SJCRH30 (cell line): ENCODE measurements at regions not wholly inside any gene's neighbourhood (a gene's known extent, or its start where the extent isn't known, plus 50 kb on each side); places are given as distances from the start of the nearest gene placed in this dataset.

ENCODE experiments used
- DNase-seq, 2 experiments: peaks; one replicate each; pipeline ENCODE4 v3.0.0-alpha.2; 2015 to 2020
- H3K27ac ChIP-seq: fragments of 250-450 bp; sonication (Bioruptor Pico); 2 replicates; pipeline ENCODE4 v1.5.1; 2020; ENCODE audit warnings: mild to moderate bottlenecking, moderate library complexity
- H3K27me3 ChIP-seq: fragments of 250-450 bp; sonication (Bioruptor Pico); 2 replicates; pipeline ENCODE4 v1.5.1; 2020; ENCODE audit warnings: mild to moderate bottlenecking, moderate library complexity
- H3K36me3 ChIP-seq: fragments of 250-450 bp; sonication (Bioruptor Pico); 2 replicates; pipeline ENCODE4 v1.5.1; 2020; ENCODE audit warnings: mild to moderate bottlenecking, moderate library complexity
- H3K4me1 ChIP-seq: fragments of 250-450 bp; sonication (Bioruptor Pico); 2 replicates; pipeline ENCODE4 v1.5.1; 2020; ENCODE audit warnings: mild to moderate bottlenecking, moderate library complexity
- H3K4me3 ChIP-seq: fragments of 250-450 bp; sonication (Bioruptor Pico); 2 replicates; pipeline ENCODE4 v1.5.1; 2020; ENCODE audit warnings: mild to moderate bottlenecking, moderate library complexity
- H3K9me3 ChIP-seq: fragments of 250-450 bp; sonication (Bioruptor Pico); replicated peaks from 2 replicates; pipeline ENCODE4 v1.5.1; 2020; ENCODE audit warnings: mild to moderate bottlenecking, moderate library complexity

DNA sequence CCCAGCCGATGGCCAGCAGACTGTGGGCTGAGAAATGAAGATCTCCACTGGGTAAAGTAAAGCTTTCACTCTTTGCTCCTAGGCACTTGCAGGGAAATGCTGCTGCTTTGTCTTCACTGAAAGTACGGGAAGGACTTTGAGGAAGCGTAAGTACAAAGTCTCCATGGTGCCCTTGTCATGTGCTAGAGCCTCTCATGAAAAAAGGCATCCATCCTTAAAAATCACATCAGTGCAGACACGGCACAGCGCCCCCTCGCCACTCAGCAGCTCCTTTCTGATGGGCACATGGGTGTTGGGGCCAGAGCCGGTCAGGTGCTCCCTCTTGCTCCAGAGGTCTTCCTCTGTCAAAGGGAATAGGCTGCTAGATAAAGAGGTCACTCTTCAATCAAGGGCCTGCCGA lies 87.8 kb upstream of the CALM2 start:
- no peak overlapping the region for H3K27ac ChIP-seq

DNA sequence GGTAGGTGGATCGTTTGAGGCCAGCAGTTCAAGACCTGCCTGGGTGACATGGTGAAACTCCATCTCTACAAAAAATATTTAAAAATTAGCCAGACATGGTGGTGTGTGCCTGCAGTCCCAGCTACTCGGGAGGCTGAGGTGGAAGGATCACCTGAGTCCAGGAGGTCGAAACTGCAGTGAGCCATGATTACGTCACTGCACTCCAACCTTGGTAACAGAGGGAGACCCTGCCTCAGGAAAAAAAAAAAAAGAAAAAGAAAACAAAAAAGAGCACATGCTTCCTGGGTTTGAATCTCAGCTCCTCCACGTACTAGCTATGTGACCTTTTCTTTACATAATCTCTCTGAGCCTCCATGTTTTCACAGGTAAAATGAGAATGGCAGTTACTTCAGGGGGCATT lies 86.3 kb upstream of the CALM2 start:
- Histone ChIP-seq H3K4me3 (no peak overlapping the region), H3K36me3 (no peaks in the 10 kb centered on the region), H3K4me1 (peaks cover 20% of the 10 kb centered on the region), H3K27me3 (no peaks in the 10 kb centered on the region), H3K27ac (no peak overlapping the region), H3K9me3 (no peaks in the 10 kb centered on the region)
- no peak for DNase-seq

More for the DNA sequence above, 87.8 kb upstream of the CALM2 start:
- no peaks in the 10 kb centered on the region for H3K9me3 ChIP-seq
- DNase-seq, result no peak
- no peak overlapping the region for H3K4me3 ChIP-seq
- H3K27me3 ChIP-seq, result no peaks in the 10 kb centered on the region
- H3K4me1 ChIP-seq, result peaks cover 20% of the 10 kb centered on the region
- H3K36me3 ChIP-seq, result no peaks in the 10 kb centered on the region

GRCh38 chr2:47260971-47261370 lies 84.7 kb upstream of the CALM2 start:
- H3K9me3 ChIP-seq, result no peaks in the 10 kb centered on the region
- H3K27ac ChIP-seq, result no peak overlapping the region
- DNase-seq, result no peak
- H3K36me3 ChIP-seq, result no peaks in the 10 kb centered on the region
- no peak overlapping the region for H3K4me3 ChIP-seq
- H3K27me3 ChIP-seq, result no peaks in the 10 kb centered on the region
- H3K4me1 ChIP-seq, result peaks cover 12% of the 10 kb centered on the region

DNA sequence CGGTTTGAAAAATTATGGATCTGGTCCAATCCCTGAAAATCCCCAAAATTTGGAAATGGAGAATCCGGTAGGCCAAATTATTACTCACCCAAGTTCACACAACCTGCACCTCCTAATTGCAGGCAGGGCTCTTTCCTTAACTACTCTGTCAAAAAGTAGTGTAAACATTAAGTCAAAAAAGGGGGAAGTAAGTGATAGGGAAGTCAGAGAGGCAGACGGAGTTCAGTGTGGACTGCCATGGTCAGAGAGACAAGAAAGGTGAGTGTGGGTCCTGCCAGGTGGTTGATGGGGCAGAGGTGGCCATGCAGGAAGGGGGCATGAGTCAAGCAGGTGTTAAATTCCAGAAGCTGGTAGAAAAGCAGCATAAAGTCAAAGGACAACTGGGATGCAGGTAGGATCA lies 83.5 kb upstream of the CALM2 start:
- Histone ChIP-seq H3K36me3 (no peaks in the 10 kb centered on the region), H3K27ac (no peak overlapping the region), H3K4me1 (peaks cover under 1% of the 10 kb centered on the region), H3K27me3 (no peaks in the 10 kb centered on the region), H3K9me3 (no peaks in the 10 kb centered on the region), H3K4me3 (no peak overlapping the region)
- no peak for DNase-seq

- DNase-seq, result no peak
- Histone ChIP-seq H3K4me3 (no peak overlapping the region), H3K4me1 (no peaks in the 10 kb centered on the region; the same call in 1 of the 2 replicates)
Observed at GRCh38 chr2:47257946-47258348, 81.6 kb upstream of the CALM2 start.

DNA sequence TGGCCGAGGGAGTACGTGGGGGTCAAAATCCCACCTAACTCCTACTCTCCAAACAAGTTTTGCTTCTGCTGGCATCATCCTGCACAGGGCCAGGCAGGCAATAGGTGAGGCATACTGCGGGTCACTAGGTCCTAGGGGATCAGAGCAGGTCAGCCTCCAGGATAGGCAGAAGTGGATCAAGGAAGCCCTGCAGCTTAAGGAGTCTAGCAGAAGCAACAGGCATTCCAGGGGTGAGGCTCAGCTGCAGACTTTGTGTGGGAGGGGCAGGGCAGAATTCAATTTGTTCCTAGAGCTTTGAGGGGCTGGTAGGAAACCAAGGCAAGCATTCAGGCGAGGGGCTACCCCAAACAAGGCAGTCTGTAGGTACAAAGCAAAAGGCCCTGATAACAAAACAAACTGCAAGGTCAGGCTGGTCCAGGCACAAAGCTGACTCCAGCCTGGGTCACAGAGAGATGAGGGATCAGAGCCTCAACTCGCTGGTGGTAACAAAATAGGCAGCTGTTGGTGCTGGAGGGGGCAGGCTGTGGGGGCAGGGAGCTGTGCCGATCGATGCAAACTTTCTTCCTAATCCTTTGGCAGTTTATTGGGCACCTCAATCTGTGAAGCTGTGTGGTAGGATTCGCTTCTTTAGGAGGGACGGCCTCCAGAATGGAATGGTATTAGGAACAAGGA lies 80.2 kb upstream of the CALM2 start:
- Histone ChIP-seq H3K4me1 (no peaks in the 10 kb centered on the region; the same call in none of the 2 replicates), H3K36me3 (no peaks in the 10 kb centered on the region), H3K27ac (no peak overlapping the region), H3K4me3 (no peak overlapping the region), H3K9me3 (no peaks in the 10 kb centered on the region), H3K27me3 (no peaks in the 10 kb centered on the region)
- DNase-seq, result no peak

More at GRCh38 chr2:47257946-47258348, 81.6 kb upstream of the CALM2 start:
- Histone ChIP-seq H3K27me3 (no peaks in the 10 kb centered on the region), H3K27ac (no peak overlapping the region), H3K36me3 (no peaks in the 10 kb centered on the region), H3K9me3 (no peaks in the 10 kb centered on the region)

- Histone ChIP-seq H3K27me3 (no peaks in the 10 kb centered on the region), H3K36me3 (no peaks in the 10 kb centered on the region), H3K9me3 (no peaks in the 10 kb centered on the region), H3K4me1 (peaks cover 7% of the 10 kb centered on the region), H3K4me3 (no peak overlapping the region), H3K27ac (no peak overlapping the region)
- no peak for DNase-seq
Observed at GRCh38 chr2:47255794-47256193, 79.5 kb upstream of the CALM2 start.

DNA sequence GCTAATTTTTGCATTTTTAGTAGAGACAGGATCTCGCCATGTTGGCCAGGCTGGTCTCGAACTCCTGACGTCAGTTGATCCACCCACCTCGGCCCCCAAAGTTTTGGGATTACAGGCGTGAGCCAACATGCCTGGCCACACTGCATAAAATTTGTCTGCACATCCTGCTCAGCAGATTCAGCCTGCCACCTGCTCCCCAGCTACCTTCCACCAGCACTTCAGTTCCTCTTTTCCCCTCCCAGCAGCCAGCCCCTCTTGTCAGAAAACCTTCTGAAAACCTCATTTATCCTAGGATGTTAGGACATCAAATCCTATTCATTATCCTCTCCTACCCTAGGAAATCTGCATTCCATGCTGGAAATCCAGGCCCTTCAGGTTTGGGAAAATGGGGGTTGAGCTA lies 78.2 kb upstream of the CALM2 start:
- Histone ChIP-seq H3K4me1 (peaks cover 21% of the 10 kb centered on the region), H3K4me3 (no peak overlapping the region), H3K36me3 (no peaks in the 10 kb centered on the region), H3K27ac (no peak overlapping the region), H3K9me3 (no peaks in the 10 kb centered on the region), H3K27me3 (no peaks in the 10 kb centered on the region)
- DNase-seq, result no peak

DNA sequence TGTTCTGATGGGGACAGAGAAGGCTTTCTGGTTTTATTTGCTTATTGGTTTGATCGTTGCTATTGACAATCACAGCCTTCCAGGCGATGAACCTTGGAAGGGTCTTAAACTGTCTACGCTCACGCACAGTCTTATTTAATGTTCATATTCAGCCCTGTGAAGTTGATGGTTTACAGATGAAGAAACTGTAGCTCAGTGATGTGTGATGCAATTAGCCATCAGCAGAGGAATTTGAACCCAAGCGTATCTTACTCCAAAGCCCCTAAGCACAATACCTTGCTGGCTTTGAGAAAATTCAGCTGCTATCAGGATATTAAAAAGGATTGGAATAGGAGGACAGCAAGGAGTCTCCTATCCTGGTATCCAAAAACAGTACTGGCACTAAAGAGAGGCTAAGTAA lies 77.1 kb upstream of the CALM2 start:
- no peaks in the 10 kb centered on the region for H3K36me3 ChIP-seq
- H3K4me1 ChIP-seq, result peaks cover 30% of the 10 kb centered on the region
- H3K9me3 ChIP-seq, result no peaks in the 10 kb centered on the region
- no peak for DNase-seq
- no peaks in the 10 kb centered on the region for H3K27me3 ChIP-seq
- H3K4me3 ChIP-seq, result no peak overlapping the region
- no peak overlapping the region for H3K27ac ChIP-seq

GRCh38 chr2:47251404-47251675 lies 75.0 kb upstream of the CALM2 start:
- Histone ChIP-seq H3K4me1 (peaks cover 33% of the 10 kb centered on the region), H3K27me3 (no peaks in the 10 kb centered on the region), H3K4me3 (no peak overlapping the region), H3K27ac (no peak overlapping the region), H3K36me3 (no peaks in the 10 kb centered on the region), H3K9me3 (no peaks in the 10 kb centered on the region)
- no peak for DNase-seq

GRCh38 chr2:47250586-47251403 lies 74.5 kb upstream of the CALM2 start:
- Histone ChIP-seq H3K27ac (no peak overlapping the region), H3K27me3 (no peaks in the 10 kb centered on the region), H3K4me3 (no peak overlapping the region), H3K4me1 (peaks cover 33% of the 10 kb centered on the region), H3K9me3 (no peaks in the 10 kb centered on the region), H3K36me3 (no peaks in the 10 kb centered on the region)
- peak; percentile 30 to 56 for DNase-seq

DNA sequence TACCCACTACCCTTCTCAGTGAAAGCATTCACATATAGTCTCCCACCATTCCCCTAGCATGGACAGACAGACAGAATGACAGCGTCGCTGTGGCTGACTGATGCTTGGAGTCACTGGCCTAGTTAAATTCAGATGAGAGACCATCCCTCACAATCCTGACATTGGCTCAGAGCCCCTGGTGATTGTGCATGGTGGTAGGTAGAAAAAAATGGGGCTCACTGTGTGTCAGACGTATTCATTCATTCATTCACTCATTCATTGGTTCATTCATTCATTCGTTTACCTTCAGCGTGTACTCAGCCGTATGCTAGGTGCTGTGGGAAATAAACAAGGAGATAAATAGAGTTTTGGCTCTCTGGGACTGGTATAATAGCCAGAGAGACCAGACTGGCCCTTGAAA lies 73.6 kb upstream of the CALM2 start:
- H3K9me3 ChIP-seq, result no peaks in the 10 kb centered on the region
- no peak overlapping the region for H3K4me3 ChIP-seq
- peaks cover 33% of the 10 kb centered on the region for H3K4me1 ChIP-seq
- no peak for DNase-seq
- no peaks in the 10 kb centered on the region for H3K27me3 ChIP-seq
- no peak overlapping the region for H3K27ac ChIP-seq
- no peaks in the 10 kb centered on the region for H3K36me3 ChIP-seq

- peak; percentile 65 to 70 for DNase-seq
Observed at GRCh38 chr2:47249157-47249900, 73.0 kb upstream of the CALM2 start.

GRCh38 chr2:47243596-47244323 lies 67.4 kb upstream of the CALM2 start:
- H3K9me3 ChIP-seq, result no peaks in the 10 kb centered on the region
- peaks cover 16% of the 10 kb centered on the region; the same call in 1 of the 2 replicates for H3K4me1 ChIP-seq
- no peak overlapping the region for H3K4me3 ChIP-seq
- H3K27ac ChIP-seq, result no peak overlapping the region
- H3K36me3 ChIP-seq, result no peaks in the 10 kb centered on the region
- DNase-seq, result no peak
- H3K27me3 ChIP-seq, result no peaks in the 10 kb centered on the region

More at GRCh38 chr2:47249157-47249900, 73.0 kb upstream of the CALM2 start:
- Histone ChIP-seq H3K27me3 (no peaks in the 10 kb centered on the region), H3K4me3 (0 out of 2 replicates have a peak overlapping the region, but pooled peaks have one; percentile 6), H3K27ac (no peak overlapping the region), H3K9me3 (no peaks in the 10 kb centered on the region), H3K36me3 (no peaks in the 10 kb centered on the region), H3K4me1 (peaks cover 33% of the 10 kb centered on the region)
